ENCODE measurements at regions not wholly inside any gene's neighbourhood (a gene's known extent, or its start where the extent isn't known, plus 50 kb on each side); places are given as distances from the start of the nearest gene placed in this dataset.
"Not testable (repeated sequence)": the region's sequence is repeated elsewhere in the genome, so short reads cannot be mapped to it uniquely, and the experiment has no call there.

- in situ Hi-C loops (cut with HindIII; ENCODE audit: low pct_unique_long_range_greater_than_20kb, low sequenced_read_pairs), result no loop called here
- no peak for DNase-seq (ENCODE audit: low read depth)
Measured at GRCh38 chr10:3976718-3977117, 191.7 kb upstream of the KLF6 start.

GRCh38 chr10:3976171-3976570 lies 191.2 kb upstream of the KLF6 start:
- in situ Hi-C loops (cut with HindIII; ENCODE audit: low pct_unique_long_range_greater_than_20kb, low sequenced_read_pairs), result no loop called here

GRCh38 chr10:3975016-3975415 lies 190.0 kb upstream of the KLF6 start:
- no peak for DNase-seq (ENCODE audit: low read depth)
- in situ Hi-C loops (cut with HindIII; ENCODE audit: low pct_unique_long_range_greater_than_20kb, low sequenced_read_pairs), result no loop called here

More at GRCh38 chr10:3976171-3976570, 191.2 kb upstream of the KLF6 start:
- DNase-seq (ENCODE audit: low read depth), result no peak

- in situ Hi-C loops (cut with HindIII; ENCODE audit: low pct_unique_long_range_greater_than_20kb, low sequenced_read_pairs), result no loop called here
- no peak for DNase-seq (ENCODE audit: low read depth)
Measured at GRCh38 chr10:3972460-3973301, 187.7 kb upstream of the KLF6 start.

- in situ Hi-C loops (cut with HindIII; ENCODE audit: low pct_unique_long_range_greater_than_20kb, low sequenced_read_pairs), result no loop called here
- no peak for DNase-seq (ENCODE audit: low read depth)
Measured at GRCh38 chr10:3971713-3972112, 186.7 kb upstream of the KLF6 start.

GRCh38 chr10:3969876-3970666 lies 185.1 kb upstream of the KLF6 start:
- in situ Hi-C loops (cut with HindIII; ENCODE audit: low pct_unique_long_range_greater_than_20kb, low sequenced_read_pairs), result no loop called here
- no peak for DNase-seq (ENCODE audit: low read depth)

GRCh38 chr10:3968727-3969126 lies 183.7 kb upstream of the KLF6 start:
- no peak for DNase-seq (ENCODE audit: low read depth)
- in situ Hi-C loops (cut with HindIII; ENCODE audit: low pct_unique_long_range_greater_than_20kb, low sequenced_read_pairs), result no loop called here

GRCh38 chr10:3964516-3964915 lies 179.5 kb upstream of the KLF6 start:
- in situ Hi-C loops (cut with HindIII; ENCODE audit: low pct_unique_long_range_greater_than_20kb, low sequenced_read_pairs), result no loop called here
- no peak for DNase-seq (ENCODE audit: low read depth)

- in situ Hi-C loops (cut with HindIII; ENCODE audit: low pct_unique_long_range_greater_than_20kb, low sequenced_read_pairs), result no loop called here
- no peak for DNase-seq (ENCODE audit: low read depth)
Measured at GRCh38 chr10:3963191-3963673, 178.2 kb upstream of the KLF6 start.

GRCh38 chr10:3961082-3961481 lies 176.1 kb upstream of the KLF6 start:
- in situ Hi-C loops (cut with HindIII; ENCODE audit: low pct_unique_long_range_greater_than_20kb, low sequenced_read_pairs), result no loop called here
- DNase-seq (ENCODE audit: low read depth), result no peak

- DNase-seq (ENCODE audit: low read depth), result no peak
- in situ Hi-C loops (cut with HindIII; ENCODE audit: low pct_unique_long_range_greater_than_20kb, low sequenced_read_pairs), result no loop called here
Measured at GRCh38 chr10:3960496-3960895, 175.5 kb upstream of the KLF6 start.

GRCh38 chr10:3959370-3960325 lies 174.6 kb upstream of the KLF6 start:
- in situ Hi-C loops (cut with HindIII; ENCODE audit: low pct_unique_long_range_greater_than_20kb, low sequenced_read_pairs), result no loop called here
- DNase-seq (ENCODE audit: low read depth), result no peak

GRCh38 chr10:3958472-3958996 lies 173.5 kb upstream of the KLF6 start:
- no peak for DNase-seq (ENCODE audit: low read depth)
- in situ Hi-C loops (cut with HindIII; ENCODE audit: low pct_unique_long_range_greater_than_20kb, low sequenced_read_pairs), result no loop called here

- in situ Hi-C loops (cut with HindIII; ENCODE audit: low pct_unique_long_range_greater_than_20kb, low sequenced_read_pairs), result no loop called here
- no peak for DNase-seq (ENCODE audit: low read depth)
Measured at GRCh38 chr10:3955955-3956617, 171.1 kb upstream of the KLF6 start.

- in situ Hi-C loops (cut with HindIII; ENCODE audit: low pct_unique_long_range_greater_than_20kb, low sequenced_read_pairs), result no loop called here
- no peak for DNase-seq (ENCODE audit: low read depth)
Measured at GRCh38 chr10:3955493-3955892, 170.5 kb upstream of the KLF6 start.

GRCh38 chr10:3954615-3955014 lies 169.6 kb upstream of the KLF6 start:
- in situ Hi-C loops (cut with HindIII; ENCODE audit: low pct_unique_long_range_greater_than_20kb, low sequenced_read_pairs), result no loop called here
- no peak for DNase-seq (ENCODE audit: low read depth)

GRCh38 chr10:3954007-3954406 lies 169.0 kb upstream of the KLF6 start:
- DNase-seq (ENCODE audit: low read depth); in situ Hi-C loops (cut with HindIII; ENCODE audit: low pct_unique_long_range_greater_than_20kb, low sequenced_read_pairs): not testable (repeated sequence)

- in situ Hi-C loops (cut with HindIII; ENCODE audit: low pct_unique_long_range_greater_than_20kb, low sequenced_read_pairs), result no loop called here
- DNase-seq (ENCODE audit: low read depth), result no peak
Measured at GRCh38 chr10:3951993-3952392, 167.0 kb upstream of the KLF6 start.

Measured in Caki2 (cell line).